ENCODE measurements at regions not wholly inside any gene's neighbourhood (a gene's known extent, or its start where the extent isn't known, plus 50 kb on each side); places are given as distances from the start of the nearest gene placed in this dataset.

- TF ChIP-seq CTCF (conservative IDR thresholded peaks at IDR 0.05; ENCODE audit: low read length), result no peak
- no peak for TF ChIP-seq EZH2phosphoT487 (IDR thresholded peaks at IDR 0.05; ENCODE audit: borderline replicate concordance, low read depth, low read length)
Observed at GRCh38 chr4:96677499-96677898, 837.6 kb downstream of the PDHA2 start.

Data from OCI-LY7 (cell line).